GM19372 (cell line): ENCODE measurements at regions not wholly inside any gene's neighbourhood (a gene's known extent, or its start where the extent isn't known, plus 50 kb on each side); places are given as distances from the start of the nearest gene placed in this dataset.
"Not testable (repeated sequence)": the region's sequence is repeated elsewhere in the genome, so short reads cannot be mapped to it uniquely, and the experiment has no call there.

Experiments
- ATAC-seq: cut with Tn5 transposase; IDR thresholded peaks from one replicate; pipeline ENCODE4 v1.9.1; 2021; ENCODE audit warnings: mild to moderate bottlenecking, low read depth, moderate library complexity; ENCODE audit not compliant: unreplicated experiment

- no peak for ATAC-seq
These were observed 131.0 kb upstream of the LDB2 start for GRCh38 chr4:17029432-17029831.

- no peak for ATAC-seq
These were observed 129.1 kb upstream of the LDB2 start for GRCh38 chr4:17027495-17027894.

- ATAC-seq: no peak
These were observed 126.0 kb upstream of the LDB2 start for GRCh38 chr4:17024425-17024824.

- no peak for ATAC-seq
These were observed 122.5 kb upstream of the LDB2 start for GRCh38 chr4:17020901-17021300.

- ATAC-seq: no peak
These were observed 122.0 kb upstream of the LDB2 start for GRCh38 chr4:17020451-17020850.

GRCh38 chr4:17018621-17019020, 120.2 kb upstream of the LDB2 start:
- not testable (repeated sequence) for ATAC-seq

- ATAC-seq: no peak
These were observed 119.6 kb upstream of the LDB2 start for GRCh38 chr4:17018013-17018412.

GRCh38 chr4:17013382-17014006, 115.0 kb upstream of the LDB2 start:
- ATAC-seq: no peak

- ATAC-seq: no peak
These were observed 114.0 kb upstream of the LDB2 start for GRCh38 chr4:17012451-17012850.

GRCh38 chr4:17010426-17011087, 112.1 kb upstream of the LDB2 start:
- no peak for ATAC-seq

GRCh38 chr4:17009871-17010367, 111.5 kb upstream of the LDB2 start:
- no peak for ATAC-seq

- ATAC-seq: no peak
These were observed 110.4 kb upstream of the LDB2 start for GRCh38 chr4:17008834-17009345.

- ATAC-seq: not testable (repeated sequence)
These were observed 105.4 kb upstream of the LDB2 start for GRCh38 chr4:17003606-17004392.

- no peak for ATAC-seq
These were observed 97.0 kb upstream of the LDB2 start for GRCh38 chr4:16995451-16995850.

GRCh38 chr4:16993956-16994840, 95.8 kb upstream of the LDB2 start:
- no peak for ATAC-seq

GRCh38 chr4:16992566-16993225, 94.3 kb upstream of the LDB2 start:
- no peak for ATAC-seq

GRCh38 chr4:16991450-16991849, 93.0 kb upstream of the LDB2 start:
- no peak for ATAC-seq

GRCh38 chr4:16989371-16989770, 90.9 kb upstream of the LDB2 start:
- ATAC-seq: no peak

GRCh38 chr4:16988814-16989213, 90.4 kb upstream of the LDB2 start:
- no peak for ATAC-seq

- ATAC-seq: no peak
These were observed 78.6 kb upstream of the LDB2 start for GRCh38 chr4:16977081-16977480.
